ENCODE measurements at regions not wholly inside any gene's neighbourhood (a gene's known extent, or its start where the extent isn't known, plus 50 kb on each side); places are given as distances from the start of the nearest gene placed in this dataset.

- TF ChIP-seq CTCF (IDR thresholded peaks at IDR 0.05; ENCODE audit: low read length) (no peak), EZH2phosphoT487 (IDR thresholded peaks at IDR 0.05; ENCODE audit: low read length) (no peak)
Measured at GRCh38 chr7:108771853-108772252, 202.2 kb downstream of the DNAJB9 start.

Measured in MM.1S (cell line).